22Rv1 (cell line): ENCODE measurements at regions not wholly inside any gene's neighbourhood (a gene's known extent, or its start where the extent isn't known, plus 50 kb on each side); places are given as distances from the start of the nearest gene placed in this dataset.

ENCODE experiments used
- CTCF ChIP-seq: fragments of 450-650 bp; IDR thresholded peaks from 2 replicates; pipeline ENCODE4 v1.5.1; 2017; ENCODE audit warnings: mild to moderate bottlenecking
- ZFX ChIP-seq: fragments of 450-650 bp; IDR thresholded peaks from 2 replicates; pipeline ENCODE4 v1.6.1; 2017; ENCODE audit warnings: antibody characterized with exemption, borderline replicate concordance

- TF ChIP-seq CTCF (no peak), ZFX (no peak)
These were observed 124.5 kb downstream of the CAAP1 start for GRCh38 chr9:26768145-26768544.
